ENCODE measurements at regions not wholly inside any gene's neighbourhood (a gene's known extent, or its start where the extent isn't known, plus 50 kb on each side); places are given as distances from the start of the nearest gene placed in this dataset.

DNA sequence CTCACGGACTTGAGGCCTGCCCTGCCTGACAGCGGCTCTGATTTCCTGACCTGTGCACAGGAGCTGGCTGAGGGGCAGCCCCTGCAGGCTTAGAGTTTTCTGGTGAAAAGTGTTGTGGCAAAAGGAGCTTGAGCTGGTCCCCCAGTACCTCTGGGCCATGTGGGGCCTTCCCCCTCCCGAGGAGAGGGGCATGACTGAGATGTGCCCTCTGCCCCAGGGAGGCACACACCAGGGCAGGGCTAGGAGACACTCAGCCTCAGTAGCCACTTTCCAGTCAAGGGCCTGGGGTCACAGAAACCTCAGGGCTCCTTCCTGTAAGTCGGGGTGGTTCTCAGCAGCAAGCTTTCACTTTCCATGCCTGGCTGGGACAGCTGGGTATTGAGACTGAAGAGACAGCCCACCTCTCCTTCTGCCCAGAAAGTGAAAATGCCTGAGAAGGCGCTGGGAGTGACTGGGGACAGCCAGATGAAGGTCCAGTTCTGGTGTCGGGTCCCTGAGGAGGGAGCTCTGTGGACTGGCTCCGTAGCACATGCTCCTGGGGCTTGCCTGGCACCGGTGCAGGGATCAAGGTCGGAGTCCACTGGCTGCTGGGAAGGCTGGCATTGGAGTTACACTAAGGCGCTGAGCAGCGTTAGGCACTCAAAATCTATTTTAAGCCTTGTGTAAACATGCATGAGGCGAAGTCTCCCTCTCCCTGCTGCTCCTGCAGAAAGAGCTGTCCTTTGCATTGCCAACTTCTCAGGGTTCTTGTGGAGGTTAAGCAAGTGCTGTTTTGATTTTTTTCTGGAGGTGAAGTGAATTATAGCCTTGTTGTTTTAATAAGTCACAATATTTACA is 394.9 kb downstream of the GADD45G start:
- TF ChIP-seq ZNF274 (IDR thresholded peaks at IDR 0.05; ENCODE audit: low read depth, low read length) (no peak), YY1 (IDR thresholded peaks at IDR 0.05; ENCODE audit: insufficient read depth, insufficient read length) (no peak), SUZ12 (IDR thresholded peaks at IDR 0.05; ENCODE audit: extremely low read depth, insufficient read depth, insufficient read length) (no peak)
